ENCODE measurements at regions not wholly inside any gene's neighbourhood (a gene's known extent, or its start where the extent isn't known, plus 50 kb on each side); places are given as distances from the start of the nearest gene placed in this dataset.

- no peak for TF ChIP-seq EZH2 (IDR thresholded peaks at IDR 0.05; ENCODE audit: insufficient read depth, low read length)
- no peak for TF ChIP-seq CTCF (IDR thresholded peaks at IDR 0.05; ENCODE audit: insufficient read depth, low read depth, low read length)
Observed at GRCh38 chr13:39804332-39805210, 149.1 kb downstream of the COG6 start.

All from astrocyte (in vitro differentiated cells and primary cell).